Fibroblast of pulmonary artery (primary cell): ENCODE measurements at regions not wholly inside any gene's neighbourhood (a gene's known extent, or its start where the extent isn't known, plus 50 kb on each side); places are given as distances from the start of the nearest gene placed in this dataset.

Experiments used
- DNase-seq: peaks from one replicate; pipeline ENCODE4 v3.0.0-alpha.2; 2010; ENCODE audit warnings: low read depth
- H3K4me3 ChIP-seq: replicated peaks from 2 replicates; pipeline ENCODE4 v1.5.1; 2011; ENCODE audit warnings: low read depth, mild to moderate bottlenecking, control low read depth, low read length, moderate library complexity
- TF ChIP-seq, protein P1 (sequence below): IDR thresholded peaks from 2 replicates; pipeline ENCODE4 v1.5.1; 2011; ENCODE audit warnings: mild to moderate bottlenecking, control low read depth, low read length, inconsistent platforms; ENCODE audit errors: missing control alignments

DNA sequence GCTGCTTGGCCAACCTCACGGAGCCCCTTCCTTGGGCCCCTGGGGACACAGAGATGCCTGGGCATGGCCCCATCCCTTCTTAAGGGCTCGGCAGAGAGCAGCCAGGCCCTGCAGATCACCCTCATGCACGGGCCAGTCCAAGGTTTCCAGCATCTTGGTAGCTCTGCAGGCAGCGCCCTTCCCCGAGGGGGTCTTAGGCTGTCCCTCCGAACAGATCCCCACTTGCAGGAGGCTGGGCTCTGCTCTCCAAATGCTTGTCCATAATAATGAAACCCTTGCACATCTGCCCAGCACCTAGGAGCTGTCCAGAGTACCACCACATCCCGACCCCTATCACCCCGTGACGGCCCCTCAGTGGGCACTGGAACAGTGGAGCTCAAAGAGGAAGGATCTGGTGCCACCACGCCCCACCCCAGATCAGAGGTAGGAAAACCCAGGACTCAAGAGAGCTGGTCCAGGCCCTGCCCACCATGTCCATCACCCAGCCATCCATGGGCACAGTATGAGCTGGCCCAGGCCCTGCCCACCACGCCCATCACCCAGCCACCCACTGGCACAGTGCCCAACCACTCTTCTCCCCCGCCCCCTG lies 92.5 kb upstream of the PRR5 start:
- no peak overlapping the region for H3K4me3 ChIP-seq
- TF ChIP-seq, protein P1, sequence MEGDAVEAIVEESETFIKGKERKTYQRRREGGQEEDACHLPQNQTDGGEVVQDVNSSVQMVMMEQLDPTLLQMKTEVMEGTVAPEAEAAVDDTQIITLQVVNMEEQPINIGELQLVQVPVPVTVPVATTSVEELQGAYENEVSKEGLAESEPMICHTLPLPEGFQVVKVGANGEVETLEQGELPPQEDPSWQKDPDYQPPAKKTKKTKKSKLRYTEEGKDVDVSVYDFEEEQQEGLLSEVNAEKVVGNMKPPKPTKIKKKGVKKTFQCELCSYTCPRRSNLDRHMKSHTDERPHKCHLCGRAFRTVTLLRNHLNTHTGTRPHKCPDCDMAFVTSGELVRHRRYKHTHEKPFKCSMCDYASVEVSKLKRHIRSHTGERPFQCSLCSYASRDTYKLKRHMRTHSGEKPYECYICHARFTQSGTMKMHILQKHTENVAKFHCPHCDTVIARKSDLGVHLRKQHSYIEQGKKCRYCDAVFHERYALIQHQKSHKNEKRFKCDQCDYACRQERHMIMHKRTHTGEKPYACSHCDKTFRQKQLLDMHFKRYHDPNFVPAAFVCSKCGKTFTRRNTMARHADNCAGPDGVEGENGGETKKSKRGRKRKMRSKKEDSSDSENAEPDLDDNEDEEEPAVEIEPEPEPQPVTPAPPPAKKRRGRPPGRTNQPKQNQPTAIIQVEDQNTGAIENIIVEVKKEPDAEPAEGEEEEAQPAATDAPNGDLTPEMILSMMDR = no peak
- no peak for DNase-seq

GRCh38 chr22:44608597-44609399 lies 93.2 kb upstream of the PRR5 start:
- no peak for DNase-seq
- TF ChIP-seq, protein P1 = no peak
- no peak overlapping the region for H3K4me3 ChIP-seq

- TF ChIP-seq, protein P1 = no peak
- no peak overlapping the region for H3K4me3 ChIP-seq
Observed at GRCh38 chr22:44606126-44606525, 95.9 kb upstream of the PRR5 start.

DNA sequence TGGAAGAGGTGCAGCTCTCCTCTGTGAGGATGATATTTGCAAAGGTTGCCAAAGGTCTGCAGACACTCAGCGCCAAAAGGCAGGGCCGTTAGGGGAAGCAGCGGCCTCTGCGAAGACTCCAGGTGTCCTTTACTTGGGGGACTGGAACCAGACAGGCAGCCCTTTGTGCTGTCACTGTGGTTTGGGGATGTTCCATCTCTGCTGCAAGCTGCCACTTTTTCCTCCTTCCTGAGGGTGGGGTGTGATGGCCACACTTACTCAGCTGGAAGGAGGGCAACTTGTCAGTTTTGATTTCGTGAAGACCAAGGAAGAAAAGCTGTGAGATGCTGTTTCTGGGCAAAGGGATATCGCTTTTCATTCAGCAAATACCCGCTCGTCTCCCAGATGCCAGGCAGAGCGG lies 96.5 kb upstream of the PRR5 start:
- DNase-seq = no peak
- H3K4me3 ChIP-seq = no peak overlapping the region
- TF ChIP-seq, protein P1 = no peak

More at GRCh38 chr22:44606126-44606525, 95.9 kb upstream of the PRR5 start:
- no peak for DNase-seq

DNA sequence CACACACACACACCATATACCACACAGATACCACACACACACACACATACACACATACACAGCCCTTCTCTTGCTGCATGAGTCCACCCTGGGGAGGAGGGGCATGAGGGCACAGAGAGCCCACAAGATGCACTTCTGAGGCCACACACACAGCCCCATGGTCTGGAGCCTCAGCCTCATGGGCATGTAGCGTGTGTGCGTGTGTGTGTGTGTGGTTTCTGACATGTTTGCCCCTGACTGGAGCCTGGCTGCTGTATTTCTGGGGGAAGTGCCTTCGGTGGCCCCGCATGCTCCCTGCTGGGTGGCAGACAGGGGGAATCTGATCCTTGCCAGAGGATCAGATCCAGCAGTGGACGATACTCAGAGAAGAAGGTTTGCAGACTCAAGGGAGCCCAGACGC lies 97.0 kb upstream of the PRR5 start:
- TF ChIP-seq, protein P1 = no peak
- DNase-seq = no peak
- H3K4me3 ChIP-seq = no peak overlapping the region

DNA sequence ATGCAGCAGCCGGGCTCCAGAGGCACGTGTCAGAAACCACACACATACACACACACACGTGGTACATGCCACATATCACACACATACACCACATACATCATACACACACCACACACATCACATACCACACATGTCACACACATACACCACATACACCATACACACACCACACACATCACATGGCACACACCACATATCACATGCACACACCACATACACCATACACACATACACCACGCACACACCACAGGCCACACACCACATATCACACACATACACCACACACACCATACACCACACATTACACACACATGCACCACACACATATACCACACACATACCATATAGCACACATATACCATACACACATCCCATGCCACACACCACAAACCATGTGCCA lies 97.5 kb upstream of the PRR5 start:
- TF ChIP-seq, protein P1 = no peak
- no peak overlapping the region for H3K4me3 ChIP-seq
- no peak for DNase-seq
